ENCODE measurements at regions not wholly inside any gene's neighbourhood (a gene's known extent, or its start where the extent isn't known, plus 50 kb on each side); places are given as distances from the start of the nearest gene placed in this dataset.

GRCh38 chr10:65556006-65556405, 1369.8 kb upstream of the LRRTM3 start:
- no peak for TF ChIP-seq CTCF (IDR thresholded peaks at IDR 0.05)
- H3K4me1 Mint-ChIP-seq = no peaks in the 10 kb centered on the region
- H3K27me3 Mint-ChIP-seq (ENCODE audit: low read depth, poor library complexity) = no peaks in the 10 kb centered on the region
- no peak for DNase-seq
- no peak overlapping the region for H3K4me3 Mint-ChIP-seq
- H3K36me3 Mint-ChIP-seq (ENCODE audit: low read depth) = no peaks in the 10 kb centered on the region
- H3K27ac Mint-ChIP-seq = no peak overlapping the region
- no peaks in the 10 kb centered on the region for H3K9me3 Mint-ChIP-seq

GRCh38 chr10:65559369-65559768, 1366.5 kb upstream of the LRRTM3 start:
- no peak for DNase-seq
- Mint-ChIP-seq H3K4me3 (no peak overlapping the region), H3K36me3 (ENCODE audit: low read depth) (no peaks in the 10 kb centered on the region), H3K27ac (no peak overlapping the region), H3K27me3 (ENCODE audit: low read depth, poor library complexity) (peaks cover 4% of the 10 kb centered on the region), H3K4me1 (no peaks in the 10 kb centered on the region), H3K9me3 (no peaks in the 10 kb centered on the region)
- no peak for TF ChIP-seq CTCF (IDR thresholded peaks at IDR 0.05)

GRCh38 chr10:65565246-65565645, 1360.6 kb upstream of the LRRTM3 start:
- H3K4me3 Mint-ChIP-seq = no peak overlapping the region
- H3K27me3 Mint-ChIP-seq (ENCODE audit: low read depth, poor library complexity) = peaks cover 4% of the 10 kb centered on the region
- peaks cover 3% of the 10 kb centered on the region for H3K4me1 Mint-ChIP-seq
- no peak for TF ChIP-seq CTCF (IDR thresholded peaks at IDR 0.05)
- DNase-seq = no peak
- no peaks in the 10 kb centered on the region for H3K9me3 Mint-ChIP-seq
- H3K27ac Mint-ChIP-seq = no peak overlapping the region
- no peaks in the 10 kb centered on the region for H3K36me3 Mint-ChIP-seq (ENCODE audit: low read depth)

- no peaks in the 10 kb centered on the region for H3K9me3 Mint-ChIP-seq
- H3K27me3 Mint-ChIP-seq (ENCODE audit: low read depth, poor library complexity) = peaks cover 4% of the 10 kb centered on the region
- no peak for DNase-seq
- H3K36me3 Mint-ChIP-seq (ENCODE audit: low read depth) = peaks cover 1% of the 10 kb centered on the region
- no peak overlapping the region for H3K27ac Mint-ChIP-seq
- TF ChIP-seq CTCF (IDR thresholded peaks at IDR 0.05) = no peak
- H3K4me3 Mint-ChIP-seq = no peak overlapping the region
- peaks cover 15% of the 10 kb centered on the region for H3K4me1 Mint-ChIP-seq
These were observed 1358.9 kb upstream of the LRRTM3 start for GRCh38 chr10:65566906-65567305.

GRCh38 chr10:65570143-65571010, 1355.5 kb upstream of the LRRTM3 start:
- peaks cover 19% of the 10 kb centered on the region for H3K4me1 Mint-ChIP-seq

More at GRCh38 chr10:65570143-65571010, 1355.5 kb upstream of the LRRTM3 start:
- Mint-ChIP-seq H3K27ac (peak overlapping the region; percentile 58), H3K27me3 (ENCODE audit: low read depth, poor library complexity) (no peaks in the 10 kb centered on the region), H3K36me3 (ENCODE audit: low read depth) (peaks cover 26% of the 10 kb centered on the region), H3K9me3 (no peaks in the 10 kb centered on the region), H3K4me3 (peak overlapping the region; percentile 91)
- no peak for TF ChIP-seq CTCF (IDR thresholded peaks at IDR 0.05)
- peak; percentile 78 for DNase-seq
